A673 (cell line): ENCODE measurements at regions not wholly inside any gene's neighbourhood (a gene's known extent, or its start where the extent isn't known, plus 50 kb on each side); places are given as distances from the start of the nearest gene placed in this dataset.

Experiments used
- BruUV-seq: library from RNA; stranded (reverse); fragments of 400-500 nt; replicated peaks from 2 replicates; lab custom pipeline; 2021; lab: Mats Ljungman, UMichigan
- CTCF ChIA-PET: fragments of 300-600 bp; sonication (Branson Sonifier 250); formaldehyde crosslinking; loops from one replicate; lab custom pipeline; 2022; ENCODE audit warnings: antibody characterized with exemption; lab: Charles Lee
- POLR2A ChIA-PET: fragments of 300-600 bp; sonication (Branson Sonifier 250); formaldehyde crosslinking; loops from one replicate; lab custom pipeline; 2022; ENCODE audit warnings: antibody characterized with exemption; ENCODE audit not compliant: low non-redundant PET; lab: Charles Lee
- DNase-seq: peaks from one replicate; pipeline ENCODE4 v3.0.0-alpha.2; 2015; ENCODE audit warnings: low spot score
- H3K27ac ChIP-seq: fragments of 200-600 bp; sonication (generic); 2 replicates; pipeline ENCODE4 v1.5.1; 2016; ENCODE audit warnings: mixed run types, low read depth, mild to moderate bottlenecking, mixed read lengths, antibody characterized with exemption, low read length; ENCODE audit not compliant: poor library complexity, severe bottlenecking
- H3K27me3 ChIP-seq: fragments of 200-600 bp; sonication (generic); replicated peaks from 2 replicates; pipeline ENCODE4 v1.6.1; 2017; ENCODE audit warnings: mixed run types, low read depth, mild to moderate bottlenecking, mixed read lengths, antibody characterized with exemption, low read length; ENCODE audit not compliant: insufficient read depth, poor library complexity
- H3K36me3 ChIP-seq: fragments of 200-600 bp; sonication (generic); 2 replicates; pipeline ENCODE4 v1.6.1; 2016; ENCODE audit warnings: mixed run types, mild to moderate bottlenecking, mixed read lengths, antibody characterized with exemption, low read length; ENCODE audit not compliant: insufficient read depth, poor library complexity, severe bottlenecking
- H3K4me1 ChIP-seq: fragments of 200-600 bp; sonication (generic); 2 replicates; pipeline ENCODE4 v1.6.1; 2017; ENCODE audit warnings: mixed run types, mild to moderate bottlenecking, mixed read lengths, antibody characterized with exemption, low read length; ENCODE audit not compliant: insufficient read depth, poor library complexity, severe bottlenecking
- H3K4me3 ChIP-seq: fragments of 200-600 bp; sonication (generic); 2 replicates; pipeline ENCODE4 v1.5.1; 2016; ENCODE audit warnings: low read depth, mixed run types, mild to moderate bottlenecking, mixed read lengths, low read length; ENCODE audit not compliant: poor library complexity, severe bottlenecking
- H3K9me3 ChIP-seq: fragments of 200-600 bp; sonication (generic); 2 replicates; pipeline ENCODE4 v1.6.1; 2016; ENCODE audit warnings: mixed run types, low read depth, mild to moderate bottlenecking, mixed read lengths, antibody characterized with exemption, low read length; ENCODE audit not compliant: poor library complexity, severe bottlenecking
- CTCF ChIP-seq: fragments of 300-800, 200-600 bp; sonication (generic); conservative IDR thresholded peaks from 2 replicates; pipeline ENCODE4 v1.5.1; 2017; ENCODE audit warnings: low read depth, mild to moderate bottlenecking, antibody characterized with exemption, low read length, moderate library complexity, mixed read lengths
- EZH2 ChIP-seq: fragments of 200-600 bp; sonication (generic); IDR thresholded peaks from 2 replicates; pipeline ENCODE4 v1.6.1; 2017; ENCODE audit warnings: borderline replicate concordance, low read depth, mild to moderate bottlenecking, mixed read lengths, antibody characterized with exemption, low read length; ENCODE audit not compliant: poor library complexity, severe bottlenecking
- intact Hi-C: fragments of 100-400 bp; cut with micrococcal nuclease; formaldehyde crosslinking; loops from one replicate; pipeline ENCODE4 v1.10.0; 2022; ENCODE audit not compliant: unreplicated experiment

- no peaks in the 10 kb centered on the region for H3K9me3 ChIP-seq
- no peak overlapping the region for H3K27ac ChIP-seq
- POLR2A ChIA-PET: no interaction called here
- no peaks in the 10 kb centered on the region for H3K27me3 ChIP-seq
- H3K4me3 ChIP-seq: no peak overlapping the region
- no TSS peak for BruUV-seq
- CTCF ChIA-PET: no interaction called here
- H3K36me3 ChIP-seq: no peaks in the 10 kb centered on the region
- no peak for TF ChIP-seq CTCF
- TF ChIP-seq EZH2: no peak
- H3K4me1 ChIP-seq: peaks cover 4% of the 10 kb centered on the region
- no peak for DNase-seq
- intact Hi-C loops: no loop called here
Measured at GRCh38 chr6:156231026-156231765, 546.0 kb upstream of the ARID1B start.

- Histone ChIP-seq H3K4me3 (no peak overlapping the region), H3K9me3 (no peaks in the 10 kb centered on the region), H3K27me3 (no peaks in the 10 kb centered on the region), H3K36me3 (no peaks in the 10 kb centered on the region), H3K27ac (no peak overlapping the region), H3K4me1 (no peaks in the 10 kb centered on the region)
- ChIA-PET POLR2A (interaction anchor here (0.6 kb wide), 1 partner anchor 8 kb away, joined by 5 read pairs; no protein-coding TSS in a partner anchor), CTCF (no interaction called here)
- TF ChIP-seq EZH2 (no peak), CTCF (no peak)
- no TSS peak for BruUV-seq
- no peak for DNase-seq
- intact Hi-C loops: no loop called here
Measured at GRCh38 chr6:156219973-156220372, 557.2 kb upstream of the ARID1B start.

- ChIA-PET CTCF (no interaction called here), POLR2A (no interaction called here)
- TF ChIP-seq CTCF (no peak), EZH2 (no peak)
- no peaks in the 10 kb centered on the region for H3K4me1 ChIP-seq
- no peak overlapping the region for H3K27ac ChIP-seq
- H3K4me3 ChIP-seq: no peak overlapping the region
- DNase-seq: no peak
- no peaks in the 10 kb centered on the region for H3K36me3 ChIP-seq
- no TSS peak for BruUV-seq
- peaks cover 3% of the 10 kb centered on the region for H3K9me3 ChIP-seq
- no peaks in the 10 kb centered on the region for H3K27me3 ChIP-seq
- intact Hi-C loops: no loop called here
Measured at GRCh38 chr6:156205678-156206077, 571.5 kb upstream of the ARID1B start.
